ENCODE measurements at regions not wholly inside any gene's neighbourhood (a gene's known extent, or its start where the extent isn't known, plus 50 kb on each side); places are given as distances from the start of the nearest gene placed in this dataset.
"Not testable (repeated sequence)": the region's sequence is repeated elsewhere in the genome, so short reads cannot be mapped to it uniquely, and the experiment has no call there.

- no peak for ATAC-seq
These were observed 2321.8 kb upstream of the PCDH20 start for GRCh38 chr13:63737418-63737817.

GRCh38 chr13:63731896-63732295, 2316.2 kb upstream of the PCDH20 start:
- no peak for ATAC-seq

GRCh38 chr13:63712159-63712558, 2296.5 kb upstream of the PCDH20 start:
- not testable (repeated sequence) for ATAC-seq

- ATAC-seq: no peak
These were observed 2291.1 kb upstream of the PCDH20 start for GRCh38 chr13:63706751-63707150.

- ATAC-seq: no peak
These were observed 2288.9 kb upstream of the PCDH20 start for GRCh38 chr13:63704521-63704920.

GRCh38 chr13:63700350-63700749, 2284.7 kb upstream of the PCDH20 start:
- no peak for ATAC-seq

GRCh38 chr13:63699948-63700347, 2284.3 kb upstream of the PCDH20 start:
- ATAC-seq: no peak

- ATAC-seq: no peak
These were observed 2280.4 kb upstream of the PCDH20 start for GRCh38 chr13:63696055-63696454.

- ATAC-seq: no peak
These were observed 2278.0 kb upstream of the PCDH20 start for GRCh38 chr13:63693696-63694095.

GRCh38 chr13:63691474-63691873, 2275.8 kb upstream of the PCDH20 start:
- ATAC-seq: no peak

- ATAC-seq: no peak
These were observed 2275.0 kb upstream of the PCDH20 start for GRCh38 chr13:63690672-63691071.

- ATAC-seq: no peak
These were observed 2269.2 kb upstream of the PCDH20 start for GRCh38 chr13:63684822-63685221.

- no peak for ATAC-seq
These were observed 2265.1 kb upstream of the PCDH20 start for GRCh38 chr13:63680704-63681103.

- ATAC-seq: no peak
These were observed 2255.6 kb upstream of the PCDH20 start for GRCh38 chr13:63671296-63671695.

GRCh38 chr13:63651394-63651793, 2235.7 kb upstream of the PCDH20 start:
- ATAC-seq: no peak

GRCh38 chr13:63643543-63643942, 2227.9 kb upstream of the PCDH20 start:
- no peak for ATAC-seq

- ATAC-seq: no peak
These were observed 2220.8 kb upstream of the PCDH20 start for GRCh38 chr13:63636316-63636993.

GRCh38 chr13:63632321-63632720, 2216.7 kb upstream of the PCDH20 start:
- ATAC-seq: no peak

GRCh38 chr13:63631006-63631405, 2215.4 kb upstream of the PCDH20 start:
- ATAC-seq: no peak

- no peak for ATAC-seq
These were observed 2213.9 kb upstream of the PCDH20 start for GRCh38 chr13:63629591-63629990.

- no peak for ATAC-seq
These were observed 2212.7 kb upstream of the PCDH20 start for GRCh38 chr13:63628310-63628709.

GRCh38 chr13:63625869-63626268, 2210.2 kb upstream of the PCDH20 start:
- no peak for ATAC-seq

- no peak for ATAC-seq
These were observed 2199.4 kb upstream of the PCDH20 start for GRCh38 chr13:63614874-63615612.

- no peak for ATAC-seq
These were observed 2191.5 kb upstream of the PCDH20 start for GRCh38 chr13:63607153-63607552.
